SK-N-MC (cell line): ENCODE measurements at regions not wholly inside any gene's neighbourhood (a gene's known extent, or its start where the extent isn't known, plus 50 kb on each side); places are given as distances from the start of the nearest gene placed in this dataset.

Source experiments
- EZH2 ChIP-seq: fragments of 200-600 bp; sonication (generic); IDR thresholded peaks from one replicate; pipeline ENCODE4 v1.6.1; 2017; ENCODE audit warnings: antibody characterized with exemption
- FOXP2 ChIP-seq: optimal IDR thresholded peaks from 2 replicates; pipeline ENCODE3; 2011; ENCODE audit warnings: mild to moderate bottlenecking, moderate library complexity; ENCODE audit not compliant: insufficient read depth; ENCODE audit errors: extremely low read length, control extremely low read depth
- POLR2AphosphoS5 ChIP-seq: IDR thresholded peaks from 2 replicates; pipeline ENCODE4 v1.6.1; 2012; ENCODE audit warnings: mild to moderate bottlenecking, low read depth, low read length, borderline replicate concordance

GRCh38 chr2:236355911-236356310 lies 91.7 kb upstream of the ASB18 start:
- TF ChIP-seq FOXP2 (no peak), EZH2 (no peak), POLR2AphosphoS5 (no peak)
